ENCODE measurements at regions not wholly inside any gene's neighbourhood (a gene's known extent, or its start where the extent isn't known, plus 50 kb on each side); places are given as distances from the start of the nearest gene placed in this dataset.

GRCh38 chr13:83980331-83980730 is 98.1 kb upstream of the SLITRK1 start:
- no peak overlapping the region for H3K4me3 ChIP-seq (ENCODE audit: low read depth, low read length)
- no peak for DNase-seq (ENCODE audit: low read depth)
- no peak for TF ChIP-seq CTCF (IDR thresholded peaks at IDR 0.05; ENCODE audit: low read depth, low read length, missing control alignments)

- TF ChIP-seq CTCF (IDR thresholded peaks at IDR 0.05; ENCODE audit: low read depth, low read length, missing control alignments), result no peak
- DNase-seq (ENCODE audit: low read depth), result no peak
- no peak overlapping the region for H3K4me3 ChIP-seq (ENCODE audit: low read depth, low read length)
Observed at GRCh38 chr13:83975655-83976165, 93.4 kb upstream of the SLITRK1 start.

GRCh38 chr13:83958531-83958930 is 76.3 kb upstream of the SLITRK1 start:
- no peak for DNase-seq (ENCODE audit: low read depth)
- TF ChIP-seq CTCF (IDR thresholded peaks at IDR 0.05; ENCODE audit: low read depth, low read length, missing control alignments), result no peak
- H3K4me3 ChIP-seq (ENCODE audit: low read depth, low read length), result no peak overlapping the region

- H3K4me3 ChIP-seq (ENCODE audit: low read depth, low read length), result no peak overlapping the region
- no peak for DNase-seq (ENCODE audit: low read depth)
- no peak for TF ChIP-seq CTCF (IDR thresholded peaks at IDR 0.05; ENCODE audit: low read depth, low read length, missing control alignments)
Observed at GRCh38 chr13:83955011-83955410, 72.7 kb upstream of the SLITRK1 start.

- TF ChIP-seq CTCF (IDR thresholded peaks at IDR 0.05; ENCODE audit: low read depth, low read length, missing control alignments), result no peak
Observed at GRCh38 chr13:83953916-83954315, 71.6 kb upstream of the SLITRK1 start.

GRCh38 chr13:83950293-83950692 is 68.0 kb upstream of the SLITRK1 start:
- no peak for TF ChIP-seq CTCF (IDR thresholded peaks at IDR 0.05; ENCODE audit: low read depth, low read length, missing control alignments)
- no peak for DNase-seq (ENCODE audit: low read depth)
- H3K4me3 ChIP-seq (ENCODE audit: low read depth, low read length), result no peak overlapping the region

More at GRCh38 chr13:83953916-83954315, 71.6 kb upstream of the SLITRK1 start:
- H3K4me3 ChIP-seq (ENCODE audit: low read depth, low read length), result no peak overlapping the region
- DNase-seq (ENCODE audit: low read depth), result no peak

- TF ChIP-seq CTCF (IDR thresholded peaks at IDR 0.05; ENCODE audit: low read depth, low read length, missing control alignments), result no peak
- no peak for DNase-seq (ENCODE audit: low read depth)
- no peak overlapping the region for H3K4me3 ChIP-seq (ENCODE audit: low read depth, low read length)
Observed at GRCh38 chr13:83943530-83944279, 61.4 kb upstream of the SLITRK1 start.

Measured in GM12864 (cell line).